Liver (tissue), 7 donors: ENCODE measurements at regions not wholly inside any gene's neighbourhood (a gene's known extent, or its start where the extent isn't known, plus 50 kb on each side); places are given as distances from the start of the nearest gene placed in this dataset.

Source experiments
- DNase-seq: peaks from one replicate; pipeline ENCODE4 v3.0.0-alpha.2; 2017; ENCODE audit warnings: low spot score
- H3K27ac ChIP-seq, 2 donors: one replicate each; pipeline ENCODE4 v1.7.0; 2013; ENCODE audit warnings: inconsistent platforms in 2 of 2, low read length in 2 of 2, control low read depth in 1 of 2, low read depth in 1 of 2, mild to moderate bottlenecking in 1 of 2
- H3K27me3 ChIP-seq, 4 donors: one replicate each; pipeline versions ENCODE4 v1.6.1 to v1.7.0; 2013; ENCODE audit warnings: low read length in 3 of 4, inconsistent platforms in 1 of 4, mild to moderate bottlenecking in 1 of 4, moderate library complexity in 1 of 4; ENCODE audit not compliant: control insufficient read depth in 4 of 4, insufficient read depth in 4 of 4
- H3K36me3 ChIP-seq, 4 donors: one replicate each; pipeline versions ENCODE4 v1.6.1 to v1.7.0; 2013; ENCODE audit warnings: low read length in 3 of 4, mild to moderate bottlenecking in 3 of 4, low read depth in 1 of 4, moderate library complexity in 1 of 4; ENCODE audit not compliant: control insufficient read depth in 4 of 4, insufficient read depth in 3 of 4
- H3K4me1 ChIP-seq, 4 donors: one replicate each; pipeline versions ENCODE4 v1.6.1 to v1.7.0; 2013; ENCODE audit warnings: low read length in 3 of 4, mild to moderate bottlenecking in 3 of 4, moderate library complexity in 1 of 4; ENCODE audit not compliant: control insufficient read depth in 4 of 4, insufficient read depth in 4 of 4
- H3K4me3 ChIP-seq, 3 donors: one replicate each; pipeline versions ENCODE4 v1.6.1 to v1.7.0; 2013; ENCODE audit warnings: low read length in 3 of 3, control low read depth in 1 of 3, low read depth in 1 of 3, mild to moderate bottlenecking in 1 of 3
- H3K9ac ChIP-seq, 2 donors: one replicate each; pipeline ENCODE4 v1.7.0; 2013; ENCODE audit warnings: low read length in 2 of 2, mild to moderate bottlenecking in 2 of 2, moderate library complexity in 2 of 2, control low read depth in 1 of 2, low read depth in 1 of 2
- H3K9me3 ChIP-seq, 4 donors: one replicate each; pipeline versions ENCODE4 v1.6.1 to v1.7.0; 2013; ENCODE audit warnings: low read length in 3 of 4; ENCODE audit not compliant: control insufficient read depth in 4 of 4
- EGR1 ChIP-seq, 2 donors: IDR thresholded peaks; 2 replicates each; pipeline ENCODE4 v1.6.1; 2016 to 2018; ENCODE audit warnings: antibody characterized with exemption in 2 of 2, low read depth in 2 of 2
- GABPA ChIP-seq, 2 donors: IDR thresholded peaks in 1 of 2; conservative IDR thresholded peaks in 1 of 2; 2 replicates each; pipeline ENCODE4 v1.6.1; 2016; ENCODE audit warnings: antibody characterized with exemption in 2 of 2, mild to moderate bottlenecking in 1 of 2, moderate library complexity in 1 of 2
- HNF4A ChIP-seq, 2 donors: conservative IDR thresholded peaks; 2 replicates each; pipeline ENCODE4 v1.6.1; 2016; ENCODE audit warnings: antibody characterized with exemption in 2 of 2, mild to moderate bottlenecking in 2 of 2
- JUND ChIP-seq, 2 donors: IDR thresholded peaks; 2 replicates each; pipeline ENCODE4 v1.6.1; 2016; ENCODE audit warnings: antibody characterized with exemption in 2 of 2
- MAX ChIP-seq: IDR thresholded peaks from 2 replicates; pipeline ENCODE4 v1.6.1; 2016; ENCODE audit warnings: antibody characterized with exemption
- RAD21 ChIP-seq, 2 donors: IDR thresholded peaks; 2 replicates each; pipeline ENCODE4 v1.6.1; 2016; ENCODE audit warnings: antibody characterized with exemption in 2 of 2, mild to moderate bottlenecking in 2 of 2
- REST ChIP-seq: IDR thresholded peaks from 2 replicates; pipeline ENCODE4 v1.6.1; 2016; ENCODE audit warnings: antibody characterized with exemption, mild to moderate bottlenecking
- SP1 ChIP-seq: IDR thresholded peaks from 2 replicates; pipeline ENCODE4 v1.6.1; 2018; ENCODE audit warnings: antibody characterized with exemption, mild to moderate bottlenecking
- YY1 ChIP-seq: IDR thresholded peaks from 2 replicates; pipeline ENCODE4 v1.6.1; 2016; ENCODE audit warnings: antibody characterized with exemption, mild to moderate bottlenecking
- ZBTB33 ChIP-seq: IDR thresholded peaks from 2 replicates; pipeline ENCODE4 v1.6.1; 2016; ENCODE audit warnings: antibody characterized with exemption
- WGBS: extraction: QIAGEN DNeasy Blood & Tissue Kit; methylation state at CpG from one replicate; pipeline ENCODE4 v1.1.7; 2013; 5-methylcytosine and 5-hydroxymethylcytosine counted together
- donor health status: healthy.
- donor health status: healthy.
- donor health status: healthy.
- donor health status: healthy.

- H3K9me3 ChIP-seq: no peaks in the 10 kb centered on the region
- H3K27me3 ChIP-seq: no peaks in the 10 kb centered on the region
- no peak overlapping the region for H3K27ac ChIP-seq
- peaks cover 2 to 10% (median 7%) of the 10 kb centered on the region in 4 donors for H3K4me1 ChIP-seq
- DNase-seq: no peak
- H3K9ac ChIP-seq: no peak overlapping the region
- H3K36me3 ChIP-seq: no peaks in the 10 kb centered on the region
- no peak overlapping the region for H3K4me3 ChIP-seq
- WGBS: 97% methylated on average over 2 of the region's 2 CpGs
- TF ChIP-seq ZBTB33 (no peak), GABPA (IDR thresholded peaks at IDR 0.05 in 1 of 2, conservative IDR thresholded peaks at IDR 0.05 in 1 of 2) (no peak), JUND (IDR thresholded peaks at IDR 0.05) (no peak), MAX (no peak), REST (no peak), EGR1 (IDR thresholded peaks at IDR 0.05; ENCODE audit: low read depth in 2 of 2) (no peak), YY1 (no peak), HNF4A (conservative IDR thresholded peaks at IDR 0.05) (no peak)
Measured at GRCh38 chr21:16455526-16455925, 725.7 kb downstream of the USP25 start.

GRCh38 chr21:16455978-16456377 is 726.2 kb downstream of the USP25 start:
- 87% methylated on average over 5 of the region's 5 CpGs for WGBS
- no peaks in the 10 kb centered on the region for H3K27me3 ChIP-seq
- no peak overlapping the region for H3K4me3 ChIP-seq
- no peak overlapping the region for H3K27ac ChIP-seq
- H3K36me3 ChIP-seq: no peaks in the 10 kb centered on the region
- DNase-seq: no peak
- peaks cover 1 to 10% (median 7%) of the 10 kb centered on the region in 4 donors for H3K4me1 ChIP-seq
- no peak overlapping the region for H3K9ac ChIP-seq
- TF ChIP-seq YY1: no peak
- TF ChIP-seq RAD21 (IDR thresholded peaks at IDR 0.05): no peak
- no peak for TF ChIP-seq GABPA (IDR thresholded peaks at IDR 0.05 in 1 of 2, conservative IDR thresholded peaks at IDR 0.05 in 1 of 2)
- TF ChIP-seq SP1: no peak
- TF ChIP-seq REST: no peak
- no peak for TF ChIP-seq ZBTB33
- H3K9me3 ChIP-seq: no peaks in the 10 kb centered on the region
